Fibroblast of mammary gland (primary cell): ENCODE measurements at regions not wholly inside any gene's neighbourhood (a gene's known extent, or its start where the extent isn't known, plus 50 kb on each side); places are given as distances from the start of the nearest gene placed in this dataset.

Source experiments
- DNase-seq: peaks from one replicate; pipeline ENCODE4 v3.0.0-alpha.2; 2010; ENCODE audit warnings: low read depth
- H3K4me3 ChIP-seq: 2 replicates; pipeline ENCODE4 v1.5.1; 2011; ENCODE audit warnings: low read depth, mild to moderate bottlenecking, low read length, moderate library complexity; ENCODE audit not compliant: control insufficient read depth
- TF ChIP-seq, protein P1 (sequence below): conservative IDR thresholded peaks from 2 replicates; pipeline ENCODE4 v1.5.1; 2011; ENCODE audit warnings: low read depth, low read length, inconsistent platforms; ENCODE audit not compliant: control insufficient read depth, insufficient read depth

DNA sequence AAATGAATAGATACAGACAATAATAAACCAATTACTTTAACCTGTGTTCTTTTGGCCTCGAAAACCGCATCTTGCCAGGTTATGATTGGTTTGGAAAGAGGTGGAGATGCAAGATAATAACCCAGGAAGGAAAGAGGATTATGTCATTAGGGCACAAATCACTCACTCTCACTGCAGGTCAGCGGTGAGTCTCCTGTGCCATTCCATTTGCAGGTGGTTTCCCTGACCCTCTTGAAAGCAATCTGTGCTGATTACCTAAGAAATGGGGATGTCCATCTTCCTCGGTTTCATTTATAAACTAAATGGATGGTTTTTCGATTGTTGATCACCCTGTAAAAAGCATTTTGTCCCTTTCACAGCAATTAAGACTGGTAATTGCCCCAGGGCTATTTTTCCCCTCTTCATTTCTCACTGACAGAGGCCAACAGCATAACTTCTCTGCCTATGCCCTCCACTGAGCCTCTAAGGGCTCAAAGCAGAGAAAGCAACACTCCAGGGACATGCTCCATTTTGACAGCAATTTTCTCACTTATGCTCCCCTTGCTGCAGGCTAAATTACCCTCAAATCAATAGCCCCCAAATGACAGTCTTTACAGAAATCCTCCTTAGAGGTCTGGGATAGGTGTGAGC lies 257.5 kb downstream of the IPMK start:
- DNase-seq: no peak
- TF ChIP-seq, protein P1, sequence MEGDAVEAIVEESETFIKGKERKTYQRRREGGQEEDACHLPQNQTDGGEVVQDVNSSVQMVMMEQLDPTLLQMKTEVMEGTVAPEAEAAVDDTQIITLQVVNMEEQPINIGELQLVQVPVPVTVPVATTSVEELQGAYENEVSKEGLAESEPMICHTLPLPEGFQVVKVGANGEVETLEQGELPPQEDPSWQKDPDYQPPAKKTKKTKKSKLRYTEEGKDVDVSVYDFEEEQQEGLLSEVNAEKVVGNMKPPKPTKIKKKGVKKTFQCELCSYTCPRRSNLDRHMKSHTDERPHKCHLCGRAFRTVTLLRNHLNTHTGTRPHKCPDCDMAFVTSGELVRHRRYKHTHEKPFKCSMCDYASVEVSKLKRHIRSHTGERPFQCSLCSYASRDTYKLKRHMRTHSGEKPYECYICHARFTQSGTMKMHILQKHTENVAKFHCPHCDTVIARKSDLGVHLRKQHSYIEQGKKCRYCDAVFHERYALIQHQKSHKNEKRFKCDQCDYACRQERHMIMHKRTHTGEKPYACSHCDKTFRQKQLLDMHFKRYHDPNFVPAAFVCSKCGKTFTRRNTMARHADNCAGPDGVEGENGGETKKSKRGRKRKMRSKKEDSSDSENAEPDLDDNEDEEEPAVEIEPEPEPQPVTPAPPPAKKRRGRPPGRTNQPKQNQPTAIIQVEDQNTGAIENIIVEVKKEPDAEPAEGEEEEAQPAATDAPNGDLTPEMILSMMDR: no peak
- no peak overlapping the region for H3K4me3 ChIP-seq

DNA sequence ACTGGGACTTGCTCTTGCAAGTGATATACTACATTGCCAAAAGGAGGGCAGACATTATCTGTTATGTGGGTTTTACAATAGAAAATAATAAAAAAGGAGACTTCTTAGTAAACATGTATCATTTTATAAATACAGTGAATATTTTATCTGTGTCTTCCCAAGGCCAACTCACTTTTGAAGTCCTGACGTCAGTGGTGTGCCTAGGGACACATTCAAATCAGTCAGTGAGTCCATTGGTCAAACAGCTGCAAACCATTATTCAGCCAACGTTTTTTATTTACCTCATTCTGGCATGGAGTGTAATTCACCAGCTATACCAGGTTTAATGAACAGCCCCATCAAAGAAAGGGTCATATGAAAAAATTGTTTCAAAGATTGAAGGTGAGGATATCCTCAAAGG lies 263.7 kb downstream of the IPMK start:
- H3K4me3 ChIP-seq: no peak overlapping the region
- TF ChIP-seq, protein P1: no peak
- DNase-seq: peak; percentile 60

DNA sequence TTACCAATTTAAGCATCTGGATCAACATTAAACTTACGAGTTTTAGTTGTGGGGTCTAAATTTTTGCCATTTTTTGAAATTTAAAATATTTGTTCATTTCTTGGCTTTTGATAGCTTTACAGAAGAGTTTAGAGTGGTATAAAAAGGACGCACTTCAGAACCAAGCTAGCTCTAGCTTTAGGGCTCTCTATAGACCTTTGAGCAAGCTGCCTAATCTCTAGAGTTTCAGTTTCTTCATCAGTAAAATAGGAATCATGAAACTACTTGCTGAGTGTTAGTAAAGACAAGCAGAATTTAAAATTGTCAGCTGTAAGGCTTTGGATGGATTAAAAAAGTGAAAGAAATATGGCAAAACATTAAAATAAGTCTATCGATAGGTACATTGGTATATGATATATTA lies 266.5 kb downstream of the IPMK start:
- no peak for DNase-seq
- TF ChIP-seq, protein P1: no peak
- no peak overlapping the region for H3K4me3 ChIP-seq

DNA sequence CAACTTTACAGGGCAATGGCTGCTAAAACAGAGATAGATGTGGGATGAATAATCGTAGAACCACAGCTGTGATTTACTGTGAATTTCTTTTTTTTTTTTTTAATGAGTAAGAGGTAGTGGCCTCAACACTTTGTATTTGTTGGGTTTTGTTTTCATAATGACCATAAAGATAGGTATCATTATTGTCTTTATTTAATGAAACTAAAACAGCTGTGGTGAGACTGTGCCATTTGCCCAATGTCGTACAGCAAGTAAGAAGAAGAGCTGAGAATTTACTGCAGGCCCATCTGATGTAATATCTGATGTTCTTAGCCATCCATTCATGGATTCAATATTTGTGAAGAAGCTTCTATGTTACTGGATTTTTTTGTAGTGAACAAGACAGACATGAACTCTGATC lies 271.2 kb downstream of the IPMK start:
- TF ChIP-seq, protein P1: no peak
- no peak overlapping the region for H3K4me3 ChIP-seq
- DNase-seq: no peak

DNA sequence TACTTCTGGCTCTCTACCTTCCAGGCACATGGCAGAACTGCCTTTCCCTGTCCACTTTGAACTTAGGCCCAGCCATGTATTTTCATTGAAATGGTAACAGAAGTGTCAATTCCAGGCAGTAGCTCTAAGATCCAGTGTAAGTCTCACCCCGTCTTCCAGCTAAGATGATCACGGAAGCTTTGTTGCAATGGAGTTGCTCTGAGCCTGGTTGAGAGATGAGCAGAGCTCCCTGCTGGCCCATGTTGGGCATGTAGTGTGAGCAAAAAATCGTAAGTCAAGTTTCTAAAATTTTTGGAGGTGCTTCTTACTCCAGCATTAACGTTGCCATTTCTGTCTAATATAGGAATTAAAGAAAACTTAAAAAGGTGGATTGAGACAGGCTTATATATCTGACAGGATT lies 274.4 kb downstream of the IPMK start:
- TF ChIP-seq, protein P1: no peak
- no peak overlapping the region for H3K4me3 ChIP-seq
- DNase-seq: no peak

DNA sequence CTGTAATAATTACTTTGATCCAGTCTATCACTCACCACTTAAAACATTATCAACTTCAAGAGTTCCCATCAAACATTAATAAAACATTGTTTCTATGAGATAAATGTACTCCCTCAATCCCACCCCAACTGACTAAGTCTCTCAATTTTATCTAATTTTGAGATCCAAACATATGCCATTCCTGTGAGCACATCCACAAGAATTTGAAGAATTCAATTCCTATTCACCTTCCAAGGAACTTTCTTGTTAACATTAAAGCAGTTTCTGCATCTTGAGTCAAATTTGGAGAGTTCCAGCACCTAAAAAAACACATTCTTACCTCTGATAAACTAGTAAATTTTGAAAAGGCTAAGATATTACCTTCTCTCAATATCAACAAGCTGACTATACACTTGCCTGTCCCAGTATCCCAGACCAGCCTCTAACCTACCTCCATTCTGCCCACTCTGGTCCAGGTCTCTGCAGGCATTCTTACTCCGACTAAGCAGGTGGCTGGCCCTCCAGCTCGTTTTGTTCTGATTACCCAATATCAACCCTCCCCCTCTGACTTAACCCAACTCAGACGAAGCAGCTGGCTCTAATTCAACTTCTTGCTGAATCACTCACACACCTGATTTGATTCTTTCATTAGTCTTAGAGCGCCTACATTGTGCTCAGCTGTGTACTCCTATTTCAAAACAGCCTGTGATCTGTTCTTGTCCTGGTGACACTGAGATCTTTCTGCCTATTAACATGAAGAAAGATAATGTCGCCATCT lies 275.2 kb downstream of the IPMK start:
- peak; percentile 43 for DNase-seq
- no peak overlapping the region for H3K4me3 ChIP-seq
- TF ChIP-seq, protein P1: no peak
